Trophoblast cell (in vitro differentiated cells and primary cell): ENCODE measurements at regions not wholly inside any gene's neighbourhood (a gene's known extent, or its start where the extent isn't known, plus 50 kb on each side); places are given as distances from the start of the nearest gene placed in this dataset.

Experiments
- DNase-seq, 2 donors: peaks; one replicate each; pipeline ENCODE4 v3.0.0-alpha.2; 2016
- H2AFZ ChIP-seq: 2 replicates; pipeline ENCODE4 v1.6.1; 2013; ENCODE audit warnings: low read length, moderate library complexity, mild to moderate bottlenecking; ENCODE audit not compliant: insufficient read depth, poor library complexity
- H2AK5ac ChIP-seq: 2 replicates; pipeline ENCODE4 v1.6.1; 2013; ENCODE audit warnings: mild to moderate bottlenecking, low read length
- H2BK120ac ChIP-seq: 2 replicates; pipeline ENCODE4 v1.6.1; 2013; ENCODE audit warnings: low read length, mild to moderate bottlenecking, moderate library complexity; ENCODE audit not compliant: insufficient read depth, poor library complexity
- H2BK12ac ChIP-seq: 2 replicates; pipeline ENCODE4 v1.6.1; 2013; ENCODE audit warnings: mild to moderate bottlenecking, low read length, moderate library complexity
- H2BK5ac ChIP-seq: 2 replicates; pipeline ENCODE4 v1.6.1; 2013; ENCODE audit warnings: low read length, low read depth, moderate library complexity, mild to moderate bottlenecking; ENCODE audit not compliant: poor library complexity
- H3K14ac ChIP-seq: 2 replicates; pipeline ENCODE4 v1.6.1; 2013; ENCODE audit warnings: mild to moderate bottlenecking, low read length
- H3K18ac ChIP-seq: 2 replicates; pipeline ENCODE4 v1.6.1; 2013; ENCODE audit warnings: mild to moderate bottlenecking, low read length
- H3K23ac ChIP-seq: 2 replicates; pipeline ENCODE4 v1.6.1; 2013; ENCODE audit warnings: low read length
- H3K27ac ChIP-seq: 2 replicates; pipeline ENCODE4 v1.5.1; 2013; ENCODE audit warnings: low read depth, mild to moderate bottlenecking, inconsistent platforms, low read length, moderate library complexity
- H3K27me3 ChIP-seq: 2 replicates; pipeline ENCODE4 v1.6.1; 2013; ENCODE audit warnings: inconsistent platforms, mild to moderate bottlenecking, low read length, moderate library complexity; ENCODE audit not compliant: insufficient read depth
- H3K36me3 ChIP-seq, 2 experiments: 1 replicate in 1 of 2; 2 replicates in 1 of 2; pipeline ENCODE4 v1.6.1; 2013; ENCODE audit warnings: low read length in 2 of 2, mild to moderate bottlenecking in 2 of 2, moderate library complexity in 1 of 2; ENCODE audit not compliant: insufficient read depth in 2 of 2, control insufficient read depth in 1 of 2
- H3K4ac ChIP-seq: 2 replicates; pipeline ENCODE4 v1.6.1; 2013; ENCODE audit warnings: low read depth, mild to moderate bottlenecking, low read length, moderate library complexity
- H3K4me1 ChIP-seq, 2 experiments: 1 replicate in 1 of 2; 2 replicates in 1 of 2; pipeline ENCODE4 v1.6.1; 2013; ENCODE audit warnings: low read length in 2 of 2, mild to moderate bottlenecking in 2 of 2, moderate library complexity in 1 of 2; ENCODE audit not compliant: insufficient read depth in 2 of 2, control insufficient read depth in 1 of 2
- H3K4me2 ChIP-seq: 2 replicates; pipeline ENCODE4 v1.6.1; 2013; ENCODE audit warnings: inconsistent platforms, mild to moderate bottlenecking, low read length, moderate library complexity
- H3K4me3 ChIP-seq: 2 replicates; pipeline ENCODE4 v1.5.1; 2013; ENCODE audit warnings: mild to moderate bottlenecking, low read depth, low read length, inconsistent platforms
- H3K79me1 ChIP-seq: one replicate; pipeline ENCODE4 v1.6.1; 2013; ENCODE audit warnings: low read length
- H3K79me2 ChIP-seq: 2 replicates; pipeline ENCODE4 v1.6.1; 2013; ENCODE audit warnings: low read length, mild to moderate bottlenecking; ENCODE audit not compliant: control insufficient read depth, insufficient read depth, poor library complexity
- H3K9ac ChIP-seq: 2 replicates; pipeline ENCODE4 v1.6.1; 2013; ENCODE audit warnings: mild to moderate bottlenecking, low read length
- H3K9me3 ChIP-seq: 2 replicates; pipeline ENCODE4 v1.6.1; 2013; ENCODE audit warnings: low read depth, mild to moderate bottlenecking, control low read depth, inconsistent platforms, low read length; ENCODE audit not compliant: insufficient read depth
- H4K12ac ChIP-seq: 2 replicates; pipeline ENCODE4 v1.6.1; 2013; ENCODE audit warnings: low read depth, mild to moderate bottlenecking, low read length, moderate library complexity
- H4K8ac ChIP-seq: 2 replicates; pipeline ENCODE4 v1.6.1; 2013; ENCODE audit warnings: low read depth, mild to moderate bottlenecking, low read length, moderate library complexity
- H4K91ac ChIP-seq: one replicate; pipeline ENCODE4 v1.6.1; 2013; ENCODE audit warnings: low read depth, mild to moderate bottlenecking, low read length, moderate library complexity
- WGBS: extraction: QIAGEN DNeasy Blood & Tissue Kit; methylation state at CpG from one replicate; pipeline ENCODE4 v1.1.7; 2013; ENCODE audit warnings: missing lambda C conversion rate; ENCODE audit not compliant: insufficient read length, insufficient coverage; ENCODE audit errors: extremely low coverage; 5-methylcytosine and 5-hydroxymethylcytosine counted together

DNA sequence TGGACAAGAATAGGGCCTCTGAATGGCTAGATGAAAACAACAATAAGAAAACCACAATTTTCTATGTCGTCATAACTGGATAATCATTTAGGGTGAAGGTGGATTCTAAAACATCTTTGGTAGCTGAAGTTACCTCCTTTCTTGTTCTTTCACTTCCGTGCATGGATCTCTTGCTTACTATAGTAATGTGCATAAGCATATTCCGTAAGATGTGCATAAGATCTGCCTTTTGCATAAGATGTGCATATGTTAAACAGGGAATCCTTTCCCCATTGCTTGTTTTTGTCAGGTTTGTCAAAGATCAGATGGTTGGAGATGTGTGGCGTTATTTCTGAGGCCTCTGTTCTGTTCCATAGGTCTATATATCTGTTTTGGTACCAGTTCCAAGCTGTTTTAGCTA, 353.6 kb downstream of the MTX2 start:
- Histone ChIP-seq H3K79me2 (no peaks in the 10 kb centered on the region), H4K8ac (no peak overlapping the region), H2BK12ac (no peak overlapping the region), H2AK5ac (no peak overlapping the region), H3K4ac (no peak overlapping the region), H3K9me3 (no peaks in the 10 kb centered on the region), H3K36me3 (no peaks in the 10 kb centered on the region), H4K12ac (no peak overlapping the region), H3K4me2 (no peak overlapping the region), H3K9ac (no peak overlapping the region), H3K27me3 (no peaks in the 10 kb centered on the region), H2BK5ac (no peak overlapping the region), H3K14ac (no peak overlapping the region), H3K27ac (no peak overlapping the region), H2BK120ac (no peak overlapping the region), H2AFZ (no peak overlapping the region), H3K4me1 (no peaks in the 10 kb centered on the region), H4K91ac (no peak overlapping the region), H3K23ac (no peak overlapping the region), H3K79me1 (no peaks in the 10 kb centered on the region), H3K18ac (no peak overlapping the region), H3K4me3 (no peak overlapping the region)
- no peak for DNase-seq
- no CpG with 5 or more reads among the region's 4 CpGs for WGBS

DNA sequence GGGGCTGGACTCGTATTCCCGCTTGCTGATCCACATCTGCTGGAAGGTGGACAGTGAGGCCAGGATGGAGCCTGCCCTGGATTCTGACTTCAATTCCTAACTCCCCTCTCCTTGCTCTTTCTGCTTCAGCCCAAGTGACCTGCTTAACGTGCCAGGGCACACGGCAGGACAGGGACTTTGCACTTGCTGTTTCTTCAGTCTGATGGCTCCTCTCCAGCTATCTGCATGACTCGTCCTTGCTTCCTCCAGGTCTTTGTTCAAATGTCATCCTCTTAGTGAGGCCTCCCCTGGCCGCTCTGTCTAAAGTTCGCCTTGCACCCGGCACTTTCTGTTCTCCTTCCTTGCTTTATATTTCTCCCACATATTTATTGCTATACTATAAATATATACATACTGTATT, 357.6 kb downstream of the MTX2 start:
- Histone ChIP-seq H4K12ac (no peak overlapping the region), H3K79me2 (no peaks in the 10 kb centered on the region), H3K27ac (no peak overlapping the region), H4K8ac (no peak overlapping the region), H2BK12ac (no peak overlapping the region), H2BK120ac (no peak overlapping the region), H3K9ac (no peak overlapping the region), H4K91ac (no peak overlapping the region), H3K36me3 (no peaks in the 10 kb centered on the region), H2AFZ (no peak overlapping the region), H3K23ac (no peak overlapping the region), H3K79me1 (no peaks in the 10 kb centered on the region), H3K4me3 (no peak overlapping the region), H3K18ac (no peak overlapping the region), H3K4me2 (no peak overlapping the region), H3K4ac (no peak overlapping the region), H3K4me1 (no peaks in the 10 kb centered on the region), H3K9me3 (no peaks in the 10 kb centered on the region), H3K27me3 (no peaks in the 10 kb centered on the region), H2AK5ac (no peak overlapping the region), H3K14ac (no peak overlapping the region), H2BK5ac (no peak overlapping the region)
- no peak for DNase-seq
- no CpG with 5 or more reads among the region's 8 CpGs for WGBS

DNA sequence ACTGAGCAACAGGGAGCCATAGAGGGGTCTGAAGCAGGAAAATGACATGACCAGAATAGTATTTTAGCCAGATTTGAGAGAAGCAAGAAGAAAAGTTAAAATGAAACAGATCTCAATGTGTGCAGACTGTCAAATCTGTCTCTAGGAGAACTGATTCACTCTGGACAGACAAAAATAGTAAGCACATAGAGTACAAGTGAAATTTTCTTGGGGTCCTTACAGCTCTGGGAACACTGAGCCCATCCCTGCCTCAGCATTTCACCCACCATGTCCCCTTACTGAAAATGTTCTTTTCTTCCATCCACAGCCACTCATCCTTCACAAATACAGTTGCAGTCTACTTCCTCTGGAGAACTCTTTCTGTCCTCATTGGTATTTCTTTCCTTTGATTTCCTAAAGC, 359.2 kb downstream of the MTX2 start:
- Histone ChIP-seq H3K27ac (no peak overlapping the region), H3K79me1 (no peaks in the 10 kb centered on the region), H3K9ac (no peak overlapping the region), H4K12ac (no peak overlapping the region), H2BK120ac (no peak overlapping the region), H2BK5ac (no peak overlapping the region), H3K36me3 (no peaks in the 10 kb centered on the region), H2BK12ac (no peak overlapping the region), H3K4me1 (no peaks in the 10 kb centered on the region), H3K4me2 (no peak overlapping the region), H2AK5ac (no peak overlapping the region), H3K14ac (no peak overlapping the region), H4K91ac (no peak overlapping the region), H3K9me3 (no peaks in the 10 kb centered on the region), H3K4me3 (no peak overlapping the region), H3K23ac (no peak overlapping the region), H3K18ac (no peak overlapping the region), H3K4ac (no peak overlapping the region), H4K8ac (no peak overlapping the region), H3K27me3 (no peaks in the 10 kb centered on the region), H2AFZ (no peak overlapping the region), H3K79me2 (no peaks in the 10 kb centered on the region)
- DNase-seq = no peak

DNA sequence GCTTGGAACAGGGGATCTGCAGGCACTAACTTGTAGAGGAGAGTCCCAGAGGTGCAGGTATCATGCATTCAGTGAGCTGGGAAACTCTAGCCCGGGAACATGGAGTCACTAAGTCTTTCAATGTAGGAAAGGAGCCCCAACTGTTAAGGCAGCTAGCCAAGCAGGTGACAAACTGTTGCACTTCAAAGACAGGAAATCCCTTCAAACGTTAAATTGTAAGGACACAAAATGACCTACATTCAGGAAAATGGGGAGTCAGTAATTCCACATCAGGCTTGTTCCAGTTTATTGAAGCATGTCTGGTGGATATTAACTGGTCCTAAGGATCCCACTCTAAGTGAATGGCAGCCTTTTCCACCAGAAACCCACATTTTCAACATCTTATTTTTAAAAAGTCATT, 364.5 kb downstream of the MTX2 start:
- no peak overlapping the region for H2BK5ac ChIP-seq
- no CpG with 5 or more reads among the region's 2 CpGs for WGBS
- H3K9me3 ChIP-seq = no peaks in the 10 kb centered on the region
- no peaks in the 10 kb centered on the region for H3K4me1 ChIP-seq
- H3K4me2 ChIP-seq = no peak overlapping the region
- no peaks in the 10 kb centered on the region for H3K79me2 ChIP-seq
- no peak overlapping the region for H3K9ac ChIP-seq
- H3K14ac ChIP-seq = no peak overlapping the region
- H3K18ac ChIP-seq = no peak overlapping the region
- no peak overlapping the region for H2BK120ac ChIP-seq
- H2BK12ac ChIP-seq = no peak overlapping the region
- no peak overlapping the region for H4K91ac ChIP-seq
- no peak overlapping the region for H2AK5ac ChIP-seq
- no peak overlapping the region for H3K4ac ChIP-seq
- H3K36me3 ChIP-seq = no peaks in the 10 kb centered on the region
- no peak overlapping the region for H4K12ac ChIP-seq
- H3K27ac ChIP-seq = no peak overlapping the region
- no peak for DNase-seq
- peaks cover 15% of the 10 kb centered on the region for H3K27me3 ChIP-seq
- no peak overlapping the region for H2AFZ ChIP-seq
- H3K79me1 ChIP-seq = no peaks in the 10 kb centered on the region
- no peak overlapping the region for H3K23ac ChIP-seq
- H3K4me3 ChIP-seq = no peak overlapping the region
- H4K8ac ChIP-seq = no peak overlapping the region

DNA sequence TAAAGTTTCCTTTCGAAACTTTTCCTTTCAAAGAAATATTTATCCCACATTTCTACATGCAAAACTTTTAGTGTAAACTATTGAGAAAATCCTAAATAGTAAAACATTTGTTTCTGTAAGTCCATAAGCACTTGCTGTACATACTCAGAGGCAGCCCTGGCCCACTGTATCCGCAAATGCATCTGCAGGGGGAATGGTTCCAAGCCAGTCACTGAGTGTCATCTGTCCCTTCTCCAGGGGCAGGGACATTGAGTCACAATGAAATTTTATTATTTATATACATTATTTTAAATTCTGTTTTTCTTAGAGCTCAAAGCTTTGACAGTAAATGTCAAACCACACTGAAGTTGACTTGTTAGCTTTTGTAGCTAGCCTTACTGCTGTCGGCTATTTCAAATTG, 367.2 kb downstream of the MTX2 start:
- DNase-seq = no peak

More for the DNA sequence above, 367.2 kb downstream of the MTX2 start:
- no peak overlapping the region for H4K91ac ChIP-seq
- no peak overlapping the region for H3K14ac ChIP-seq
- H2AFZ ChIP-seq = no peak overlapping the region
- no peaks in the 10 kb centered on the region for H3K79me2 ChIP-seq
- no peak overlapping the region for H3K9ac ChIP-seq
- no peak overlapping the region for H3K27ac ChIP-seq
- no peaks in the 10 kb centered on the region for H3K4me1 ChIP-seq
- H3K36me3 ChIP-seq = no peaks in the 10 kb centered on the region
- peaks cover 17% of the 10 kb centered on the region for H3K27me3 ChIP-seq
- no peak overlapping the region for H4K8ac ChIP-seq
- no peak overlapping the region for H2BK120ac ChIP-seq
- H3K9me3 ChIP-seq = no peaks in the 10 kb centered on the region
- no peak overlapping the region for H3K18ac ChIP-seq
- H3K4ac ChIP-seq = no peak overlapping the region
- no peak overlapping the region for H2AK5ac ChIP-seq
- H3K4me3 ChIP-seq = no peak overlapping the region
- H2BK5ac ChIP-seq = no peak overlapping the region
- H2BK12ac ChIP-seq = no peak overlapping the region
- H3K79me1 ChIP-seq = no peaks in the 10 kb centered on the region
- H3K23ac ChIP-seq = no peak overlapping the region
- no CpG with 5 or more reads among the region's 3 CpGs for WGBS
- H3K4me2 ChIP-seq = no peak overlapping the region
- H4K12ac ChIP-seq = no peak overlapping the region
